SK-N-SH treated with all-trans-retinoic acid at 6 μM for 48 hours (cell line): ENCODE measurements at regions not wholly inside any gene's neighbourhood (a gene's known extent, or its start where the extent isn't known, plus 50 kb on each side); places are given as distances from the start of the nearest gene placed in this dataset.

Experiments
- ESRRG ChIP-seq: fragments of 250-450 bp; sonication (Bioruptor Pico); IDR thresholded peaks from 2 replicates; pipeline ENCODE4 v1.6.1; 2021; ENCODE audit warnings: mild to moderate bottlenecking
- ISL1 ChIP-seq: fragments of 250-450 bp; sonication (Bioruptor Pico); IDR thresholded peaks from 2 replicates; pipeline ENCODE4 v2.1.2; 2022; ENCODE audit warnings: mild to moderate bottlenecking, moderate library complexity
- OSR1 ChIP-seq: fragments of 250-450 bp; sonication (Bioruptor Pico); IDR thresholded peaks from 2 replicates; pipeline ENCODE4 v1.8.0; 2022; ENCODE audit warnings: moderate library complexity, mild to moderate bottlenecking, inconsistent platforms
- PATZ1 ChIP-seq: fragments of 250-450 bp; sonication (Bioruptor Pico); IDR thresholded peaks from 2 replicates; pipeline ENCODE4 v1.8.0; 2020; ENCODE audit warnings: mild to moderate bottlenecking, moderate library complexity, borderline replicate concordance
- PPARA ChIP-seq: fragments of 250-450 bp; sonication (Bioruptor Pico); IDR thresholded peaks from 2 replicates; pipeline ENCODE4 v1.5.0; 2020; ENCODE audit warnings: mild to moderate bottlenecking, borderline replicate concordance
- RARB ChIP-seq: fragments of 250-450 bp; sonication (Bioruptor Pico); IDR thresholded peaks from 2 replicates; pipeline ENCODE4 v1.8.0; 2021; ENCODE audit warnings: mild to moderate bottlenecking, moderate library complexity
- SNAI2 ChIP-seq: fragments of 250-450 bp; sonication (Bioruptor Pico); IDR thresholded peaks from 2 replicates; pipeline ENCODE4 v1.5.0; 2020; ENCODE audit warnings: mild to moderate bottlenecking, moderate library complexity
- TCF4 ChIP-seq: fragments of 250-450 bp; sonication (Bioruptor Pico); IDR thresholded peaks from 2 replicates; pipeline ENCODE4 v1.8.0; 2021; ENCODE audit warnings: mild to moderate bottlenecking, moderate library complexity, borderline replicate concordance
- TOX ChIP-seq: fragments of 250-450 bp; sonication (Bioruptor Pico); IDR thresholded peaks from 2 replicates; pipeline ENCODE4 v1.8.0; 2021; ENCODE audit warnings: mild to moderate bottlenecking, moderate library complexity, borderline replicate concordance
- ZFP3 ChIP-seq: fragments of 250-450 bp; sonication (Bioruptor Pico); IDR thresholded peaks from 2 replicates; pipeline ENCODE4 v1.5.0; 2020; ENCODE audit warnings: mild to moderate bottlenecking, moderate library complexity
- ZFP30 ChIP-seq: fragments of 450-650 bp; formaldehyde crosslinking; IDR thresholded peaks from 2 replicates; pipeline ENCODE4 v1.5.0; 2022; ENCODE audit warnings: mild to moderate bottlenecking, moderate library complexity
- TF ChIP-seq, protein P1 (sequence below): fragments of 250-450 bp; sonication (Bioruptor Pico); IDR thresholded peaks from 2 replicates; pipeline ENCODE4 v1.5.0; 2020; ENCODE audit warnings: mild to moderate bottlenecking, moderate library complexity
- TF ChIP-seq, protein P2 (sequence below): fragments of 250-450 bp; sonication (Bioruptor Pico); IDR thresholded peaks from 2 replicates; pipeline ENCODE4 v1.5.1; 2021; ENCODE audit warnings: mild to moderate bottlenecking, moderate library complexity

DNA sequence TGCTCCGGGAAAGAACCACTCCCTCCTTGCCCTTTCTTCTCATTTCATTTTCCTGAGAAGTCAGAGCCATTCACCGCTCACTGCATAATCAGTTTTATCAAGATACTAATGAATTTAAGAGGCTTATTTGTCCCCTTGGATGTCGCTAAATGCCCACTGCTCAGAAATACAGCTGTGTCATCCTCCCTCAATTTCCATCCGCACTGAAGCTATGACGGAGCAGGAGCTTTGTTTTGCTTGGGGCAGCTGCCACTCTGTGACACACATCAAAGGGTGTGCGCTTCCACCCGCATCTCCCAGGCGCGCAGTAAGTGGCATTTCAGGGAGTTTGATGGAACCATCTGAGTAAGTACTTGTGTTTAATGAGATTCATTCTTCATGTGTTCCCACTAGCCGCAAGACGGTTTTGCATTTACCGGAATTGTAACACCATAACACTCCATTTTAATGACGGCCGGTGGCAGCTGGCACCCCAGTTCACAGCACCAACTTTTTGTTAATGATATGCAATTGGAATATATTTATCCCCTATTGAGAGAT lies 103.8 kb upstream of the PARD3 start:
- TF ChIP-seq PATZ1 (CRISPR knock-in tag) (no peak), ZFP3 (CRISPR knock-in tag) (no peak), TOX (CRISPR knock-in tag) (no peak), PPARA (CRISPR knock-in tag) (no peak), ZFP30 (no peak), SNAI2 (CRISPR knock-in tag) (no peak), TCF4 (CRISPR knock-in tag) (no peak), ESRRG (no peak), RARB (CRISPR knock-in tag) (no peak), ISL1 (CRISPR knock-in tag) (no peak), OSR1 (no peak)
- TF ChIP-seq, protein P1, sequence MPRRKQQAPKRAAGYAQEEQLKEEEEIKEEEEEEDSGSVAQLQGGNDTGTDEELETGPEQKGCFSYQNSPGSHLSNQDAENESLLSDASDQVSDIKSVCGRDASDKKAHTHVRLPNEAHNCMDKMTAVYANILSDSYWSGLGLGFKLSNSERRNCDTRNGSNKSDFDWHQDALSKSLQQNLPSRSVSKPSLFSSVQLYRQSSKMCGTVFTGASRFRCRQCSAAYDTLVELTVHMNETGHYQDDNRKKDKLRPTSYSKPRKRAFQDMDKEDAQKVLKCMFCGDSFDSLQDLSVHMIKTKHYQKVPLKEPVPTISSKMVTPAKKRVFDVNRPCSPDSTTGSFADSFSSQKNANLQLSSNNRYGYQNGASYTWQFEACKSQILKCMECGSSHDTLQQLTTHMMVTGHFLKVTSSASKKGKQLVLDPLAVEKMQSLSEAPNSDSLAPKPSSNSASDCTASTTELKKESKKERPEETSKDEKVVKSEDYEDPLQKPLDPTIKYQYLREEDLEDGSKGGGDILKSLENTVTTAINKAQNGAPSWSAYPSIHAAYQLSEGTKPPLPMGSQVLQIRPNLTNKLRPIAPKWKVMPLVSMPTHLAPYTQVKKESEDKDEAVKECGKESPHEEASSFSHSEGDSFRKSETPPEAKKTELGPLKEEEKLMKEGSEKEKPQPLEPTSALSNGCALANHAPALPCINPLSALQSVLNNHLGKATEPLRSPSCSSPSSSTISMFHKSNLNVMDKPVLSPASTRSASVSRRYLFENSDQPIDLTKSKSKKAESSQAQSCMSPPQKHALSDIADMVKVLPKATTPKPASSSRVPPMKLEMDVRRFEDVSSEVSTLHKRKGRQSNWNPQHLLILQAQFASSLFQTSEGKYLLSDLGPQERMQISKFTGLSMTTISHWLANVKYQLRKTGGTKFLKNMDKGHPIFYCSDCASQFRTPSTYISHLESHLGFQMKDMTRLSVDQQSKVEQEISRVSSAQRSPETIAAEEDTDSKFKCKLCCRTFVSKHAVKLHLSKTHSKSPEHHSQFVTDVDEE (CRISPR knock-in tag) = no peak
- TF ChIP-seq, protein P2, sequence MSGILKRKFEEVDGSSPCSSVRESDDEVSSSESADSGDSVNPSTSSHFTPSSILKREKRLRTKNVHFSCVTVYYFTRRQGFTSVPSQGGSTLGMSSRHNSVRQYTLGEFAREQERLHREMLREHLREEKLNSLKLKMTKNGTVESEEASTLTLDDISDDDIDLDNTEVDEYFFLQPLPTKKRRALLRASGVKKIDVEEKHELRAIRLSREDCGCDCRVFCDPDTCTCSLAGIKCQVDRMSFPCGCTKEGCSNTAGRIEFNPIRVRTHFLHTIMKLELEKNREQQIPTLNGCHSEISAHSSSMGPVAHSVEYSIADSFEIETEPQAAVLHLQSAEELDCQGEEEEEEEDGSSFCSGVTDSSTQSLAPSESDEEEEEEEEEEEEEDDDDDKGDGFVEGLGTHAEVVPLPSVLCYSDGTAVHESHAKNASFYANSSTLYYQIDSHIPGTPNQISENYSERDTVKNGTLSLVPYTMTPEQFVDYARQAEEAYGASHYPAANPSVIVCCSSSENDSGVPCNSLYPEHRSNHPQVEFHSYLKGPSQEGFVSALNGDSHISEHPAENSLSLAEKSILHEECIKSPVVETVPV (CRISPR knock-in tag) = no peak
